ENCODE measurements at regions not wholly inside any gene's neighbourhood (a gene's known extent, or its start where the extent isn't known, plus 50 kb on each side); places are given as distances from the start of the nearest gene placed in this dataset.
A peak's percentile ranks its signal among the peaks of the same experiment; 100 is the strongest.

- in situ Hi-C loops (cut with HindIII; ENCODE audit: low sequenced_read_pairs) = no loop called here
- no peak for TF ChIP-seq CTCF (IDR thresholded peaks at IDR 0.05; ENCODE audit: low read depth, low read length, missing control alignments)
Observed at GRCh38 chr4:149997881-149998421, 80.3 kb upstream of the DCLK2 start.

GRCh38 chr4:149999485-150000074 lies 78.7 kb upstream of the DCLK2 start:
- in situ Hi-C loops (cut with HindIII; ENCODE audit: low sequenced_read_pairs) = no loop called here
- DNase-seq (ENCODE audit: low read depth) = peak; percentile 72
- peak; percentile 75 for TF ChIP-seq CTCF (IDR thresholded peaks at IDR 0.05; ENCODE audit: low read depth, low read length, missing control alignments)
- H3K4me3 ChIP-seq (ENCODE audit: low read depth, low read length) = no peak overlapping the region

More at GRCh38 chr4:149997881-149998421, 80.3 kb upstream of the DCLK2 start:
- H3K4me3 ChIP-seq (ENCODE audit: low read depth, low read length) = no peak overlapping the region
- DNase-seq (ENCODE audit: low read depth) = no peak

- no peak for TF ChIP-seq CTCF (IDR thresholded peaks at IDR 0.05; ENCODE audit: low read depth, low read length, missing control alignments)
- no peak overlapping the region for H3K4me3 ChIP-seq (ENCODE audit: low read depth, low read length)
- in situ Hi-C loops (cut with HindIII; ENCODE audit: low sequenced_read_pairs) = no loop called here
- DNase-seq (ENCODE audit: low read depth) = no peak
Observed at GRCh38 chr4:150001815-150002214, 76.4 kb upstream of the DCLK2 start.

- no peak for DNase-seq (ENCODE audit: low read depth)
- no peak overlapping the region for H3K4me3 ChIP-seq (ENCODE audit: low read depth, low read length)
- no peak for TF ChIP-seq CTCF (IDR thresholded peaks at IDR 0.05; ENCODE audit: low read depth, low read length, missing control alignments)
- in situ Hi-C loops (cut with HindIII; ENCODE audit: low sequenced_read_pairs) = no loop called here
Observed at GRCh38 chr4:150002561-150002960, 75.7 kb upstream of the DCLK2 start.

- in situ Hi-C loops (cut with HindIII; ENCODE audit: low sequenced_read_pairs) = no loop called here
- no peak for DNase-seq (ENCODE audit: low read depth)
- no peak overlapping the region for H3K4me3 ChIP-seq (ENCODE audit: low read depth, low read length)
- TF ChIP-seq CTCF (IDR thresholded peaks at IDR 0.05; ENCODE audit: low read depth, low read length, missing control alignments) = no peak
Observed at GRCh38 chr4:150004481-150004880, 73.8 kb upstream of the DCLK2 start.

- no peak for DNase-seq (ENCODE audit: low read depth)
- no peak for TF ChIP-seq CTCF (IDR thresholded peaks at IDR 0.05; ENCODE audit: low read depth, low read length, missing control alignments)
- H3K4me3 ChIP-seq (ENCODE audit: low read depth, low read length) = no peak overlapping the region
- in situ Hi-C loops (cut with HindIII; ENCODE audit: low sequenced_read_pairs) = no loop called here
Observed at GRCh38 chr4:150005537-150005936, 72.7 kb upstream of the DCLK2 start.

All from astrocyte of the cerebellum (primary cell).